WI38 (cell line): ENCODE measurements at regions not wholly inside any gene's neighbourhood (a gene's known extent, or its start where the extent isn't known, plus 50 kb on each side); places are given as distances from the start of the nearest gene placed in this dataset.

Source experiments
- H3K4me3 ChIP-seq: 2 replicates; pipeline ENCODE4 v1.5.1; 2011; ENCODE audit warnings: low read depth, mild to moderate bottlenecking, control low read depth, low read length
- TF ChIP-seq, protein P1 (sequence below): IDR thresholded peaks from 2 replicates; pipeline ENCODE4 v1.5.1; 2012; ENCODE audit warnings: low read depth, mild to moderate bottlenecking, control low read depth, low read length

DNA sequence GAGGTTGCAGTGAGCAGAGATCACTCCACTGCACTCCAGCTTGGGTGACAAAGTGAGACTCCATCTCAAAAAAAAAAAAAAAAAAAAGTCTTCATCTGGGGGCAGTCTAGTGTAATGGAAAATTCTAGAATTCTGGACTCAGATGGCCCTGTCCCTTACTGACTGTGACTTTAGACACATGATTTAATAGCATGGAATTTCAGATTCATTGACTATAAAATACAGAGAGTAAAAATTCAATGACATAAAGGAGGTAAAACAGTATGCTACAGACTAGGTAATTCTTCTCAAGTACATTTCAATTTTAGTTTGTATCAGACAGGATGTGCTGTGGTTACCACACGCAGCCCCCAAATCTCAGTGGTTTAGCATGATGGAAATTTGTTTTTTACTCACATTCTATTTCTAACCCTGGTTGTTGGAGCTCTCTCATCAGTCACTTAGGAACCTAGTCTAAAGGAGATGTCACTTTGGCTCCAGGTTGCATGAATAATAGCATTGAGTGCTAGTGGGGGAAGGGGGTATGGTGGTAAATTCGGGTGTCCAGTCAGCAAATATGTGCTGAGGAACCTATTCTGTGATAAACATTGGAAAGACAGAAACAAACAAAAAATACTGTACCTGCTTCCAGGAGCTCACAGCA lies 444.0 kb downstream of the XYLT1 start:
- TF ChIP-seq, protein P1, sequence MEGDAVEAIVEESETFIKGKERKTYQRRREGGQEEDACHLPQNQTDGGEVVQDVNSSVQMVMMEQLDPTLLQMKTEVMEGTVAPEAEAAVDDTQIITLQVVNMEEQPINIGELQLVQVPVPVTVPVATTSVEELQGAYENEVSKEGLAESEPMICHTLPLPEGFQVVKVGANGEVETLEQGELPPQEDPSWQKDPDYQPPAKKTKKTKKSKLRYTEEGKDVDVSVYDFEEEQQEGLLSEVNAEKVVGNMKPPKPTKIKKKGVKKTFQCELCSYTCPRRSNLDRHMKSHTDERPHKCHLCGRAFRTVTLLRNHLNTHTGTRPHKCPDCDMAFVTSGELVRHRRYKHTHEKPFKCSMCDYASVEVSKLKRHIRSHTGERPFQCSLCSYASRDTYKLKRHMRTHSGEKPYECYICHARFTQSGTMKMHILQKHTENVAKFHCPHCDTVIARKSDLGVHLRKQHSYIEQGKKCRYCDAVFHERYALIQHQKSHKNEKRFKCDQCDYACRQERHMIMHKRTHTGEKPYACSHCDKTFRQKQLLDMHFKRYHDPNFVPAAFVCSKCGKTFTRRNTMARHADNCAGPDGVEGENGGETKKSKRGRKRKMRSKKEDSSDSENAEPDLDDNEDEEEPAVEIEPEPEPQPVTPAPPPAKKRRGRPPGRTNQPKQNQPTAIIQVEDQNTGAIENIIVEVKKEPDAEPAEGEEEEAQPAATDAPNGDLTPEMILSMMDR = no peak
- H3K4me3 ChIP-seq = no peak overlapping the region

DNA sequence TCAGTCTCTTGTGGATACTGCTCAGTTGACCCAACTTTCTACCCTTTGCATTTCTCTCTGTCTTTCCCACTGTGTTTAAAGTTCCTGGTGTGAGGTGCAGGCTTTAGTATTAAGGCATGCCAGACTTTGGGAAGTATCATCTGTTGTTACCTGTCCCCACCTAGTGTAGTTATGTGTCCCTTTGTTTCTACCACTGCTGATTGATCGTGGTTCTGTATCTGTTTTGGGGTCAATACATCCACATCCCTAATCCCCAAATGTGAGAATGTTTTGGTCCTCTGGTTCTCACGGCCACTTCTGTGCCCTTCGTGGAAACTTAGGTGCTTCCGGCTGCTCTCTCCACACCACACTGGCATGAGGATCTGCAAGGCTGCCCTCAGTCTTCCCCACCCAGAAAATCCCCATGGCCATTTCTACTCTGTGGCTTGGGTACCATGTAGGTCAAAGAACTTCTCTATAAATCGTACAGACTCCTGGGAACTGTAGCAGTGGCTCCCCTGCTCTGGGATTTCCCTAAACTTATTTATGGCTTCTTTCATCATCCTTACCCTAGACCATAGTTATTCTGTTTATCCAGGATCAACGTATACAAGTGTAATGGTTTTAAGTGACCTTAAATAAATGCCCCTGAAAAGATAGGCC lies 443.2 kb downstream of the XYLT1 start:
- TF ChIP-seq, protein P1 = no peak
- no peak overlapping the region for H3K4me3 ChIP-seq

DNA sequence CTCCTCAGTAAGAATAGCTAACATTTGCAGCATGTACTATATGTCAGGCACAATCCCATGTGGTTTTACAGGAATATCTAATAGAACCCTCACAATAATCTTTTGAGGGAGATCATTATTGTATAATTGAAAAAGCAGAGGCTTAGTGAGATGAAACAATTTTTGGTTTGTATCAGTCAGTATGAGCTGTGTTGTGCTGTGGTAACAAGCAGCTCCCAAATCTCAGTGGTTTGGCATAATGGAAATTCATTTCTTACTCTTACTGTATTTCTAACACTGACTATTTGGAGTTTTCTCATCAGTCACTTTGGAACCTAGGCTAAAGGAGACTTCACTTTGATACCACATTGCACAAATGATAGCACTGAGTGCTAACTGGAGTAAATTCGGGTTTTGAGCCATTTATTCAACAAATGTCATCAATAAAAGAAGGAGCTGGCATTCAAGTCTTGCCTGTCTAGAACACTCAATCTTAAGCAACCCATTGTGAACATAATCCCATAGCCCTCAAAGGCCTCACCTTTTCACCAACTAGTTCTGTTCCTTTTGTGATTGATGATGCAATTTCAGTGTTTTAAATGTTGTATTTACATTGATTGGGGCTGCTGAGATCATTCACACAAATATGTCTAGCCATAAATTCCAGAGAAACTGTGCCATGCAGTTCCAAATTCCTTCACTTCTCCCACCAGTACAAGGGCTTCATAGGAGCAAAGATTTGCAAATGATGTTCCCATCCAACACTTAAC lies 441.0 kb downstream of the XYLT1 start:
- TF ChIP-seq, protein P1 = no peak
- no peak overlapping the region for H3K4me3 ChIP-seq

DNA sequence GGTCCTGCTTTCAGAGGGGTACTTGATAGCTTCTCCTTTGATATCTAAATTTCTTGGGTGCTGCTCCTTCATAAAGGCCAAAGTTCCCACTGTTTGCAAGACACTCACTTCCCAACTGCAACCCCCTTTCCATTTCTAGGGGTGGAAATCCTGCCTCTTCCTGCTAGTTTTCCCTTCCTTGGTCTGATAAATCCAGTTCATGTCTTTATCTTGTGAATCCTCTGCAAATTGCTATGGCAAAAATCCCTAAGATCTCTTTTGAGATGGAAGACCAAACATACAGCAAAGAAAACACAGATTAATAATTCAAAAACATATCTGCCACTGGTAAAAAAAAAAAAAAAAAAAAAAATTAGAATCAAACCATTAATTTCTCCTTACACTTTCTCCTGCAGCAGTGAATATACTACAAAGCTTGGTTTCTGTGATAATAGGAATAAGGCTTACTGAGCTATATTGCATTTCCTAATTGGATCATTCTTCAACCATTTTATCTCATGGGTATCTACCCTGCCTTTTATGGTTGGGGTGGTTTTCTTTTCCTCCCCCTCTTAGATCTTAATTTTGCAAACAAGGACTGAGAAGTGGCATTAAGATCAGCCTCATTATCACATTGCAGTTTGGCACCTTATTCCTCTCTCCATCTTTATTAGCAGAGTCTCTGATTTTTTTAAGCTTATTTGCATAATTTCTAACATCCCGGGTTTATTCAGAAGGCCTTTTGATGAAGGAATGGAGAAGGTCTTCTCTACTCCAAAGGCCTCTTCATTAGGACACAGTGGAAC lies 439.1 kb downstream of the XYLT1 start:
- TF ChIP-seq, protein P1 = no peak

GRCh38 chr16:17032332-17032731 lies 438.4 kb downstream of the XYLT1 start:
- TF ChIP-seq, protein P1 = no peak
- no peak overlapping the region for H3K4me3 ChIP-seq

More for the DNA sequence above, 439.1 kb downstream of the XYLT1 start:
- H3K4me3 ChIP-seq = no peak overlapping the region

- TF ChIP-seq, protein P1 = no peak
- no peak overlapping the region for H3K4me3 ChIP-seq
These were observed 436.1 kb downstream of the XYLT1 start for GRCh38 chr16:17034477-17035252.
